AG04450 (cell line): ENCODE measurements at regions not wholly inside any gene's neighbourhood (a gene's known extent, or its start where the extent isn't known, plus 50 kb on each side); places are given as distances from the start of the nearest gene placed in this dataset.
"Not testable (repeated sequence)": the region's sequence is repeated elsewhere in the genome, so short reads cannot be mapped to it uniquely, and the experiment has no call there.

ENCODE experiments used
- CTCF ChIA-PET: fragments of 300-600, 350-600 bp; formaldehyde crosslinking; extraction: SDS; loops from one replicate; lab custom pipeline; 2022; ENCODE audit warnings: antibody characterized with exemption, inconsistent platforms; lab: Charles Lee
- POLR2A ChIA-PET: fragments of 350-600 bp; formaldehyde crosslinking; extraction: SDS; loops from one replicate; lab custom pipeline; 2021; ENCODE audit warnings: antibody characterized with exemption, inconsistent platforms; lab: Yijun Ruan, JAX
- DNase-seq: peaks from one replicate; pipeline ENCODE4 v3.0.0-alpha.2; 2011; ENCODE audit warnings: low read depth, low spot score
- H3K27ac ChIP-seq: one replicate; pipeline ENCODE4 v1.5.1; 2012; ENCODE audit warnings: low read depth, low read length, control low read depth
- H3K27me3 ChIP-seq: one replicate; pipeline ENCODE4 v1.6.0; 2012; ENCODE audit warnings: low read length; ENCODE audit not compliant: control insufficient read depth, insufficient read depth
- H3K4me3 ChIP-seq: 2 replicates; pipeline ENCODE4 v1.5.1; 2011; ENCODE audit warnings: mild to moderate bottlenecking, low read depth, low read length, control low read depth
- H3K9me3 ChIP-seq: 2 replicates; pipeline ENCODE4 v1.5.1; 2012; ENCODE audit warnings: low read length; ENCODE audit not compliant: control insufficient read depth, insufficient read depth
- CTCF ChIP-seq: IDR thresholded peaks from 2 replicates; pipeline ENCODE4 v1.5.1; 2011; ENCODE audit warnings: low read depth, low read length, control low read depth, inconsistent platforms

GRCh38 chrX:98939456-98939855 lies 1470.6 kb downstream of the PCDH19 start:
- no peak overlapping the region for H3K4me3 ChIP-seq
- H3K27ac ChIP-seq = no peak overlapping the region
- no peaks in the 10 kb centered on the region for H3K9me3 ChIP-seq
- DNase-seq = no peak
- no peak for TF ChIP-seq CTCF
- POLR2A ChIA-PET = no interaction called here
- no peaks in the 10 kb centered on the region for H3K27me3 ChIP-seq
- CTCF ChIA-PET = no interaction called here

- CTCF ChIA-PET = no interaction called here
These were observed 1478.9 kb downstream of the PCDH19 start for GRCh38 chrX:98931216-98931615.

GRCh38 chrX:98924511-98924910 lies 1485.6 kb downstream of the PCDH19 start:
- TF ChIP-seq CTCF = no peak
- ChIA-PET CTCF (no interaction called here), POLR2A (no interaction called here)
- Histone ChIP-seq H3K27ac (no peak overlapping the region), H3K9me3 (no peaks in the 10 kb centered on the region), H3K27me3 (no peaks in the 10 kb centered on the region), H3K4me3 (no peak overlapping the region)
- DNase-seq = no peak

More at GRCh38 chrX:98931216-98931615, 1478.9 kb downstream of the PCDH19 start:
- POLR2A ChIA-PET = no interaction called here
- Histone ChIP-seq H3K4me3 (no peak overlapping the region), H3K27me3 (no peaks in the 10 kb centered on the region), H3K9me3 (no peaks in the 10 kb centered on the region; the same call in 1 of the 2 replicates), H3K27ac (no peak overlapping the region)
- DNase-seq = no peak
- TF ChIP-seq CTCF = no peak

DNA sequence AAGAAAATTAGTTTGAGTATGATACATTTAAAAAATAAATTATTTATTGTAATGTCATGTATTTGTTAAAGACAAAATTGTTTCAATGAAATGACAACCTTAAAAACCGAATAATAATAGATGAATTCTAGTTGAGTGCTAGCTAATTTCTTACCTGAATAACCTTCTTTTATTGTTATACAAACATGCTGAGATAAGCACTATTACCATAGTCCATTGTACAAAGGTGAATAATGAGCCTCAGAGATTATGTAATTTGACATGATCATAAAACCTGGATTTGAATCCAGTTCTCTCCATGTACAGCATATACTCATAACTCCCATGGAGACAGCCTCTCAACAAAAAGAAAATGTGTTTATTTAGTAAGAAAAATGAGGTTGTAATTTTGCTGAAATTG lies 1512.9 kb downstream of the PCDH19 start:
- no peak for TF ChIP-seq CTCF
- Histone ChIP-seq H3K9me3 (no peaks in the 10 kb centered on the region), H3K27me3 (no peaks in the 10 kb centered on the region), H3K27ac (no peak overlapping the region), H3K4me3 (no peak overlapping the region)
- no peak for DNase-seq
- POLR2A ChIA-PET = no interaction called here
- CTCF ChIA-PET = no interaction called here

DNA sequence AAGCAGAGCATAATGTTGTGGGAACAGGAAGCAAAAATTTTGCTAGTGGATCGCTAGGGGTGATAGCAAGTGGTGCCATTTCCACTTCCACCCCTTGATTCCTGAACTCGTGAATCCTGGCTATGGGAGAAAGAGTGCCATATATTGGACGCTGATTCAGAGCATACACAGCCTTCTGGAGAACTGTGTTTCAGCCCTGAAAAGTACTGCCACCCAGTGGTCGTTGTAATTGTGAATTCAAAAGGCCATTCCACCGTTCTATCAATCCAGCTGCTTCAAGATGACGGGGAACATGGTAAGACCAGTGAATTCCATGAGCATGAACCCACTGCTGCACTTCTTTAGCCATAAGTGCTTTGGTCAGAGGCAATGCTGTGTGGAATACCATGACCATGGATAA lies 1559.4 kb downstream of the PCDH19 start:
- H3K27ac ChIP-seq, DNase-seq, CTCF ChIA-PET: not testable (repeated sequence)

More for the DNA sequence above, 1559.4 kb downstream of the PCDH19 start:
- H3K9me3 ChIP-seq, H3K27me3 ChIP-seq, H3K4me3 ChIP-seq, POLR2A ChIA-PET: not testable (repeated sequence)
